T-cell (primary cell): ENCODE measurements at regions not wholly inside any gene's neighbourhood (a gene's known extent, or its start where the extent isn't known, plus 50 kb on each side); places are given as distances from the start of the nearest gene placed in this dataset.

Experiments
- ATAC-seq, 4 experiments: fragments of 200-7000 bp in 3 of 4; fragments of 150-1000 bp in 1 of 4; cut with Tn5 transposase; replicated peaks in 1 of 4; 1 replicate in 3 of 4; 2 replicates in 1 of 4; pipeline ENCODE4 v1.10.0; 2021; ENCODE audit warnings: moderate library complexity in 3 of 4, mild to moderate bottlenecking in 2 of 4, moderate number of reproducible peaks in 1 of 4
- CTCF ChIA-PET, 2 donors: fragments of 300-600 bp; sonication (Branson Sonifier 250); formaldehyde crosslinking; loops; one replicate each; lab custom pipeline; 2022; ENCODE audit warnings: antibody characterized with exemption in 2 of 2; lab: Charles Lee
- POLR2A ChIA-PET, 2 donors: fragments of 300-600 bp; sonication (Branson Sonifier 250); formaldehyde crosslinking; loops; one replicate each; lab custom pipeline; 2022; ENCODE audit warnings: antibody characterized with exemption in 2 of 2; lab: Charles Lee
- DNase-seq, 35 experiments: peaks; one replicate each; pipeline versions ENCODE4 v3.0.0 to v3.0.0-alpha.2; 2013 to 2023
- H3K27ac ChIP-seq: one replicate; pipeline ENCODE4 v1.5.1; 2013; ENCODE audit warnings: low read length
- H3K27me3 ChIP-seq, 2 experiments: replicated peaks in 1 of 2; 1 replicate in 1 of 2; 2 replicates in 1 of 2; pipeline versions ENCODE4 v1.6.1 to v1.7.0; 2013; ENCODE audit warnings: low read length in 1 of 2, mixed read lengths in 1 of 2; ENCODE audit not compliant: control insufficient read depth in 2 of 2, insufficient read depth in 2 of 2; ENCODE audit errors: extremely low read depth in 1 of 2
- H3K36me3 ChIP-seq, 2 donors: 1 replicate in 1 of 2; 2 replicates in 1 of 2; pipeline versions ENCODE4 v1.6.1 to v1.7.0; 2013; ENCODE audit warnings: low read length in 1 of 2; ENCODE audit not compliant: control insufficient read depth in 2 of 2, insufficient read depth in 1 of 2; ENCODE audit errors: extremely low read depth in 1 of 2
- H3K4me1 ChIP-seq, 2 experiments: 1 replicate in 1 of 2; 2 replicates in 1 of 2; pipeline versions ENCODE4 v1.6.1 to v1.7.0; 2013; ENCODE audit warnings: low read length in 2 of 2, mixed read lengths in 1 of 2; ENCODE audit not compliant: insufficient read depth in 2 of 2, control insufficient read depth in 1 of 2; ENCODE audit errors: extremely low read depth in 1 of 2
- H3K4me3 ChIP-seq, 2 donors: 1 replicate in 1 of 2; 2 replicates in 1 of 2; pipeline versions ENCODE4 v1.5.1 to v1.7.0; 2013; ENCODE audit warnings: mild to moderate bottlenecking in 2 of 2, low read length in 1 of 2, moderate library complexity in 1 of 2; ENCODE audit not compliant: control insufficient read depth in 1 of 2; ENCODE audit errors: extremely low read depth in 1 of 2
- H3K9me3 ChIP-seq: 2 replicates; pipeline ENCODE4 v1.7.0; 2013
- H3K27ac Mint-ChIP-seq, 2 donors: one replicate each; pipeline ENCODE4 v1.8.0; 2020 to 2021; ENCODE audit warnings: mild to moderate bottlenecking in 2 of 2, mixed read lengths in 2 of 2
- H3K27me3 Mint-ChIP-seq, 2 donors: one replicate each; pipeline ENCODE4 v1.8.0; 2021 to 2022; ENCODE audit warnings: mixed read lengths in 2 of 2
- H3K36me3 Mint-ChIP-seq: one replicate; pipeline ENCODE4 v1.8.0; 2021; ENCODE audit warnings: mixed read lengths
- H3K4me1 Mint-ChIP-seq, 3 donors: one replicate each; pipeline ENCODE4 v1.8.0; 2020 to 2022; ENCODE audit warnings: mixed read lengths in 3 of 3, mild to moderate bottlenecking in 1 of 3
- H3K4me3 Mint-ChIP-seq, 3 donors: one replicate each; pipeline ENCODE4 v1.8.0; 2020 to 2022; ENCODE audit warnings: mild to moderate bottlenecking in 3 of 3, mixed read lengths in 3 of 3, moderate library complexity in 3 of 3
- H3K9me3 Mint-ChIP-seq, 3 donors: one replicate each; pipeline ENCODE4 v1.8.0; 2020 to 2022; ENCODE audit warnings: mixed read lengths in 3 of 3
- WGBS: methylation state at CpG from one replicate; pipeline ENCODE4 v1.1.5; 2013; ENCODE audit warnings: missing lambda C conversion rate; ENCODE audit not compliant: insufficient coverage; 5-methylcytosine and 5-hydroxymethylcytosine counted together

DNA sequence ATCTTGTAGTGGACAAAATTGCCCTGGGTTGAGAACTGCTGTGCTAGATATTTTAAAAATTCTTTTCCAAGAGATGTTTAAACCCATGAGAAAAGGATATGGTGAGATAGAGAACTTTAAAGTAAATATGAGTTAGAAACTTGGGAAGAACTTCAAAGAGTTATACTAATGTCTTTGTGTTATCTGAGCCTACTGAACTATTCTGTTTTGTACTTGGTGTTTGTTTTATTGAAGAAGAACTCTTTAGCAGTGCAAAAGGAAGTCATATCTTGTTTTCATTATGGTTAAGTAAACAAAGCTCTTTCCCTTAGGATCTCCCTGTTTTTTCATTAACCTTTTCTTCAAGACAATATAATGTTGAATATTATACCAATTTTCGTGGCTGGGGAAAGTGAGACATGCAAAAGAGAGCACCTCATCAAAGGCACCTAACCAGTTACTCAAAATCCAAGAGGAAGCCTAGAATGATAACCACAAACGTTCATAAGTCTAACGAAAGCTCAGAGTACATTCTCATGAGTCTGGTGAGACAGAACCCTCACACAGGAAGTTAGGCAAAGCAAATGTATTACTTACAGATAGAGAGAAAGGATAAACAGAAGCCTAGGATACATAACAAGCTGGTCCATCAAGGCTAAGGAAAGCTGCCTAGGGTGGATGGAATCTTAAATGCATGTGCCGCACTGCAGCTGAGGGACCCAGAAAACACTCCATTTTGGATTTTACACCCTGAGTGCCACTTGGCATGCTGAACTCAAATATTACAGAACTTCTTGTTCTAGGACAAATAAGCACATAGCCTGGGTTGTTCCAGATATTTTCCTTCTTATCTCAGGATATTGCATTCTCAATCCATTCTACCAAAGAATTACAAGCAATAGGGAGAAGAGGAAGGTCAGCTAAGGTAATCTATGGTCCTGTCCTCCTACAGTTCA lies 112.5 kb upstream of the ANO3 start:
- Mint-ChIP-seq H3K27me3 (no peaks in the 10 kb centered on the region), H3K9me3 (peaks cover 8 to 14% (median 11%) of the 10 kb centered on the region in 3 donors), H3K36me3 (no peaks in the 10 kb centered on the region), H3K4me1 (no peaks in the 10 kb centered on the region), H3K27ac (no peak overlapping the region), H3K4me3 (no peak overlapping the region)
- H3K9me3 ChIP-seq = no peaks in the 10 kb centered on the region
- DNase-seq = no peak
- no peak for ATAC-seq
- no peak overlapping the region for H3K4me3 ChIP-seq
- ChIA-PET CTCF (no interaction called here), POLR2A (no interaction called here)
- no peaks in the 10 kb centered on the region for H3K36me3 ChIP-seq
- H3K27me3 ChIP-seq = no peaks in the 10 kb centered on the region
- WGBS = no CpG with 5 or more reads among the region's 4 CpGs
- H3K27ac ChIP-seq = no peak overlapping the region
- H3K4me1 ChIP-seq = no peaks in the 10 kb centered on the region

DNA sequence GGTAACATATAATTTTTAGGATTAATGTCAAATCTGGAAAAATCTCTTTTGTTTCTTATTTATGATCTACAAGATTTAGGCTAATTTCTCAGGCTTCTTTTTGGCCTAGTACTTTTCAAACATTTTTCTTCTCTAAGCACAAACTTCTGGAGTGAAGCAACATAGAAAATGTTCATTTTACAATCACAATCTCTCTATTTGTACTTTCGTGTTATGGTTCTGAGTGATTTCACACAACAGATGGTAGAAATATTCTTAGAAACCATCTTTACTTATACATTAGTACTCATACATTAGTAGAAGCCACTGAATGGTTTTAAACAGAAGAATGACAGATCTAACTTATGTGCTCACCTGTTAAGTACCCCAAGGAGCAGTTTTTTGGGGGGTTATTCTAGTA lies 106.3 kb upstream of the ANO3 start:
- CTCF ChIA-PET = no interaction called here
- H3K4me1 ChIP-seq = no peaks in the 10 kb centered on the region
- DNase-seq (no peak), ATAC-seq (no peak)
- WGBS = no CpG with 5 or more reads among the region's 1 CpG
- no peaks in the 10 kb centered on the region for H3K27me3 ChIP-seq
- Mint-ChIP-seq H3K4me1 (no peaks in the 10 kb centered on the region), H3K36me3 (no peaks in the 10 kb centered on the region), H3K27ac (no peak overlapping the region), H3K9me3 (peaks cover 5 to 11% (median 7%) of the 10 kb centered on the region in 3 donors), H3K4me3 (no peak overlapping the region), H3K27me3 (no peaks in the 10 kb centered on the region)
- H3K27ac ChIP-seq = no peak overlapping the region
- POLR2A ChIA-PET = no interaction called here
- no peaks in the 10 kb centered on the region for H3K36me3 ChIP-seq
- no peak overlapping the region for H3K4me3 ChIP-seq
- no peaks in the 10 kb centered on the region for H3K9me3 ChIP-seq

DNA sequence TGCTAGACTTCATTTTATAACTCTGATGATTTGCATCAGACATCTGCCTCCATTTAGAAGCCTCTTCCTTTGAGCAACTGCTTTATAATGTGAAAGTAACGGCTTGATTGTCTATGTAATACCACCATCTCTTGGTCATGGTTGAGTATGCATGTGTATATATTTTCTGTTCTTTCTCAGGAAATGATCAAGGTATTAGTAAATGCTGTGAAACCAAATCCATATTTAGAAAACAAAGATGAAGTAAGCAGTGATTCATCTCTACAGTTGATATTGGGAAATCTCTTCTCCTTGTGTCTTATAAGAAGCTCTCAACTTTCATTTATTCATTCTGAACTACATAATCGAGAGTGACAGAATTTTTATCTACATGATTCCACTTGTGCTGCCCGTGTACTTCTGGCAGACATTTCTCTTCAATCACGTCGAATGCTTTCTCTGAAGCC lies 104.6 kb upstream of the ANO3 start:
- CTCF ChIA-PET = no interaction called here
- 40% methylated on average over 1 of the region's 5 CpGs for WGBS
- no peak overlapping the region for H3K27ac ChIP-seq
- Mint-ChIP-seq H3K27ac (no peak overlapping the region), H3K4me1 (no peaks in the 10 kb centered on the region), H3K4me3 (no peak overlapping the region), H3K9me3 (peaks cover 3 to 10% (median 7%) of the 10 kb centered on the region in 3 donors), H3K36me3 (no peaks in the 10 kb centered on the region), H3K27me3 (no peaks in the 10 kb centered on the region)
- POLR2A ChIA-PET = no interaction called here
- DNase-seq = no peak
- no peaks in the 10 kb centered on the region for H3K4me1 ChIP-seq
- no peaks in the 10 kb centered on the region for H3K27me3 ChIP-seq
- no peak for ATAC-seq
- H3K9me3 ChIP-seq = no peaks in the 10 kb centered on the region
- no peaks in the 10 kb centered on the region for H3K36me3 ChIP-seq
- H3K4me3 ChIP-seq = no peak overlapping the region

DNA sequence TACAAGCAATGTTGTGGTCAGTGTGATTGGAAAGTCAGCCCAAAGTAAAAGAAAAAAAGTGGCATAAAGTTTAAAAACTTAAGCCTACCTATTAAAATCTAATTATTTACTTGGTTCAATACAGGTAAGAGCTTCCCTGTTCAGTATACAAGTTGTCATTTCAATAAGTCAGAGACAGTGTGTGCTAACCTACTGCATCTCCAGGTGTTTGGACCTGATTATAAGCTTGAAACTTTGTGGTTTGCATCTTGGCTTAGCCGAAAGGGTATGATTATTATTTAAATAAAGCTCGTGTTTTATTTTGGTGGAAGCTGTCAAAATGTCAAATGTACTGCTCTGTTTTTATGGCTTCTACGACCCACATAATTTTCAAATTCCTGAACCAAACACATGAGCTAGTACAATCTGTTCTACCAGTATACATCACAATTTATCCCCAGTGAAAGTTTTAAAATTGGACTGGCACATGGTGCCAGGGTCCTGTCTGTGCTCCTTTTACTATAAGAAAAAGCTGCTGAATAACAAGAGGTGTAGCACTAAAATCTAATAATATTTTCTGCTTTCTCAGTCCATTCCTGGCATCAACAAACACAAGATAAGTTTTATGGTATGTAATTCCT lies 103.9 kb upstream of the ANO3 start:
- no peak overlapping the region for H3K27ac Mint-ChIP-seq
- 60% methylated on average over 1 of the region's 3 CpGs for WGBS
- no peaks in the 10 kb centered on the region for H3K36me3 Mint-ChIP-seq
- no peak overlapping the region for H3K4me3 Mint-ChIP-seq
- no peaks in the 10 kb centered on the region for H3K4me1 Mint-ChIP-seq
- peaks cover 3 to 9% (median 6%) of the 10 kb centered on the region in 3 donors for H3K9me3 Mint-ChIP-seq
- ChIA-PET POLR2A (no interaction called here), CTCF (no interaction called here)
- ATAC-seq (no peak), DNase-seq (no peak)
- H3K36me3 ChIP-seq = no peaks in the 10 kb centered on the region
- no peaks in the 10 kb centered on the region for H3K4me1 ChIP-seq
- H3K4me3 ChIP-seq = no peak overlapping the region
- no peaks in the 10 kb centered on the region for H3K27me3 ChIP-seq
- no peaks in the 10 kb centered on the region for H3K9me3 ChIP-seq
- no peaks in the 10 kb centered on the region for H3K27me3 Mint-ChIP-seq
- H3K27ac ChIP-seq = no peak overlapping the region

DNA sequence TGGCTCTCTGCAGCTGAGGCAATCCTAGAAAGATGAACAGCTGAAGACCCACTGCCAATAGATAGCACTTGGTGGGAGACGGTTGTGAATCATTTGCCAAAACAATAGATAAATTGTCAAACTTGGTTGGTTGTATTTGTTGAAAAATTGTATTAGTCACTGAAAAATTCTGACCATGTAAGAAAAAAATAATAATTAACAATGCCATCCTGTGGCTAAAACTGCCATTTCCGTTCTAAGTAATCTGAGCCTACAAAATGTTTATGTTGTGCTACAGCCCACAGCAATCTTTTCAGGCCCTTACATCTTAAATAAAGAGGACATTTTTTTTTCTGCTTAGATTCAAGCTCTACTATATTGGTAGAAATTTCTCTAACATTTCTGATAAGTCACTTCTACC lies 103.2 kb upstream of the ANO3 start:
- no peaks in the 10 kb centered on the region for H3K9me3 ChIP-seq
- Mint-ChIP-seq H3K9me3 (peaks cover 3% of the 10 kb centered on the region in 3 donors), H3K4me1 (no peaks in the 10 kb centered on the region), H3K4me3 (no peak overlapping the region), H3K27ac (no peak overlapping the region), H3K27me3 (no peaks in the 10 kb centered on the region), H3K36me3 (no peaks in the 10 kb centered on the region)
- ChIA-PET POLR2A (no interaction called here), CTCF (no interaction called here)
- H3K4me3 ChIP-seq = no peak overlapping the region
- H3K36me3 ChIP-seq = no peaks in the 10 kb centered on the region
- no peaks in the 10 kb centered on the region for H3K4me1 ChIP-seq
- H3K27ac ChIP-seq = no peak overlapping the region
- H3K27me3 ChIP-seq = no peaks in the 10 kb centered on the region
- WGBS = 83% methylated on average over 1 of the region's 2 CpGs
- no peak for DNase-seq
- no peak for ATAC-seq

DNA sequence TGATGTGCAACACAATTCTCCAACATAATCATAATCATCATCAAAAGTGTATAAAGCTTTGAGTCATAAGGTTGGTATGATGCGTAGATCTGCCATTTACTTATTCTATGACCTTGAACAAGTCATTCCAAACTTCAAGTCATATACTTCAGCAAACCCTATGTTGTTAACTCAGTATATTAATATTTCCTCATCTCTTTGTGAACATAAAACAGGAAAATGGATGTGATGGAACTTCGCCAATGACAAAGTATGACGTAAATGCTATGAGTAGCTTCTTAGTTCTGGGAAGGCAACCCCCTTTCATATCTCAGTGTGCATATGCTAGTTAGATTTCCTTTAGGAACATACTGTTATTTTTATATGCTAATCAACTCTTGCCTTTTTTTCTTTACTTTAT lies 102.7 kb upstream of the ANO3 start:
- Mint-ChIP-seq H3K4me1 (no peaks in the 10 kb centered on the region), H3K27ac (no peak overlapping the region), H3K27me3 (no peaks in the 10 kb centered on the region), H3K4me3 (no peak overlapping the region), H3K9me3 (peaks cover 3% of the 10 kb centered on the region in 3 donors), H3K36me3 (no peaks in the 10 kb centered on the region)
- H3K4me3 ChIP-seq = no peak overlapping the region
- ChIA-PET POLR2A (no interaction called here), CTCF (no interaction called here)
- no CpG with 5 or more reads among the region's 3 CpGs for WGBS
- no peak for DNase-seq
- H3K27me3 ChIP-seq = no peaks in the 10 kb centered on the region
- no peak for ATAC-seq
- H3K36me3 ChIP-seq = no peaks in the 10 kb centered on the region
- no peaks in the 10 kb centered on the region for H3K9me3 ChIP-seq
- H3K27ac ChIP-seq = no peak overlapping the region
- H3K4me1 ChIP-seq = no peaks in the 10 kb centered on the region
